ENCODE measurements at regions not wholly inside any gene's neighbourhood (a gene's known extent, or its start where the extent isn't known, plus 50 kb on each side); places are given as distances from the start of the nearest gene placed in this dataset.

DNA sequence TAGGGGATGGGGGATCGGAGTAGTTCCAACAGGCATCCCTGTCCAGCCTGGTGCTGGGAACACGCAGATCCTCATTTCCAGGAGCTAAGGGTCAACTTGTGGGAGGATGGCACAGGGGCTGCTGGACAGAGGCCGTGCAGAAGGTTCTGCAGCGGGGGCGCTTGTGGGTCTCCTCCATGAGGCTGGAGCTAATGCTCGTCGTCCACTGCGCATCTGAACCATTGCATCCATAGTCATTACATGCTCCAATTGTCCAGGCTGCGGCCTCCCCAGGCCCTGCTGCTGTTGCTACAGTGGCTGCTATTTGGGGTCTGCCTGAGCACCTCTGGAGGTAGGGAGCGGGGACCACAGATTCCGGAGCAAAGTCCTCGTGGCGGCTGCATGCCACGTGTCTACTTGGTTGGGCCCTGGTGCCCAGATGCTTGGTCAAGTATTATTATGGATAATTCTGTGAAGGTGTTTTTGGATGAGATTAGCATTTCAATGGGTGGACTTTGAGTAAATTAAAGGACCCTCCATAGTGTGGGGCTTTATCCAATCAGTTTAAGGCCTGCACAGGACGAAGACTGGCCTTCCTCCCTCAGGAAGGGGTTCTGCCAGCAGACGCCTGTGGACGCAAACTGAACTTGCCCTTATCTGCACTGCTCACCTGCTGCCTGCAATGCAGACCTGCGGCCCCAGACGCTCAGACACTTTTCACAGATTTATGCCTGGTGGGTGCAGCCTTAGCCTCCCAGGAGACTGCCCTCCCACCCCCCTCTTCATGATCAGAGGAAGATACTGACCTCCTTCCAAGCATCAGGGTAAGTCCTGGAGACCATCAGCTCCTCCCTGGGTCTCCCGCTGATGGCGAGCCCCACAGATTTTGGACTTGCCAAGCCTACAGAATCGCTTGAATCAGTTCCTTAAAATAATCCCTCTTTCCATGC is 127.5 kb upstream of the IRX4 start:
- Histone ChIP-seq H3K9me3 (no peaks in the 10 kb centered on the region), H3K4me3 (no peak overlapping the region), H3K4me1 (ENCODE audit: control insufficient read depth in 1 of 2, low read depth in 2 of 2) (no peaks in the 10 kb centered on the region), H3K36me3 (no peaks in the 10 kb centered on the region), H3K27ac (no peak overlapping the region), H3K27me3 (replicated peaks; ENCODE audit: insufficient read depth) (no peaks in the 10 kb centered on the region)
- DNase-seq (ENCODE audit: low spot score): no peak
- no peak for ATAC-seq (ENCODE audit: insufficient number of reproducible peaks, low FRiP score, low read depth)
- TF ChIP-seq, protein P1, sequence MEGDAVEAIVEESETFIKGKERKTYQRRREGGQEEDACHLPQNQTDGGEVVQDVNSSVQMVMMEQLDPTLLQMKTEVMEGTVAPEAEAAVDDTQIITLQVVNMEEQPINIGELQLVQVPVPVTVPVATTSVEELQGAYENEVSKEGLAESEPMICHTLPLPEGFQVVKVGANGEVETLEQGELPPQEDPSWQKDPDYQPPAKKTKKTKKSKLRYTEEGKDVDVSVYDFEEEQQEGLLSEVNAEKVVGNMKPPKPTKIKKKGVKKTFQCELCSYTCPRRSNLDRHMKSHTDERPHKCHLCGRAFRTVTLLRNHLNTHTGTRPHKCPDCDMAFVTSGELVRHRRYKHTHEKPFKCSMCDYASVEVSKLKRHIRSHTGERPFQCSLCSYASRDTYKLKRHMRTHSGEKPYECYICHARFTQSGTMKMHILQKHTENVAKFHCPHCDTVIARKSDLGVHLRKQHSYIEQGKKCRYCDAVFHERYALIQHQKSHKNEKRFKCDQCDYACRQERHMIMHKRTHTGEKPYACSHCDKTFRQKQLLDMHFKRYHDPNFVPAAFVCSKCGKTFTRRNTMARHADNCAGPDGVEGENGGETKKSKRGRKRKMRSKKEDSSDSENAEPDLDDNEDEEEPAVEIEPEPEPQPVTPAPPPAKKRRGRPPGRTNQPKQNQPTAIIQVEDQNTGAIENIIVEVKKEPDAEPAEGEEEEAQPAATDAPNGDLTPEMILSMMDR (IDR thresholded peaks at IDR 0.05): no peak

DNA sequence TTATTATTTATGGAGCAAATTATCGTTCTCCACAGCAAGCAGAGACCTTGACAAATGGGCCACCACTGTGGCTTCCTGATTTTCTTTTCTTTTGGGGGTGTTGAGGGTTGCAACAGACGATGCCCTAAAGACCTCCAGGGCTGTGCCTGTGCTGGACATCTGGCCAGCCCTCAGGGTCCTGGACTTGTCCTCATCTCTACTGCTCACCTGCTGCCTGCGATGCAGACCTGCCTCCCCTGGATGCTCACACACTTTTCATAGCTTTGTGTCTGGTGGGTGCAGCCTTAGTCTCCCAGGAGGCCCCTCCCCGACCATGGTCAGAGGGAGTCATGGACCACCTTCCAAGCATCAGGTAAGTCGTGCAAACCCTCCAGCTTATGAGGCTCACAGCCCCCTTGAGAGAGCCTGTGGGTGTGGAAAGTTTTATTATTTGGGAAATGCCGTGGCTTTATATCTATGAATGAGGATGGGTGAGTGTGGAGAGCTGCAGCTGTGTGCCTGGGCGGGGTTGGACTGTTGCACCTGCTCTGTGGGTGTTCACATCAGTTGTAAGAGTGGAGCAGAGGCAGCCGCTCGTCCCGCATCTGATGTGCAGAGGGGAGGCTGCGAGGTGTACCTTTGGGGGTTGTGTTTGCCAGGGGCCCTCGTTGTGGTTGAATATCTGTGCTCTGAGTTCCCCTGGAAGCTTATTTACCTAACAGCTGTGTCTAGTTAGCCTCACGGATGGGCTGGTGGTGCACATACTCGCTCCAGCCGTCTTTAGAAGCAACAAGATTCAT is 126.3 kb upstream of the IRX4 start:
- no peak for ATAC-seq (ENCODE audit: insufficient number of reproducible peaks, low FRiP score, low read depth)
- Histone ChIP-seq H3K27ac (no peak overlapping the region), H3K27me3 (replicated peaks; ENCODE audit: insufficient read depth) (no peaks in the 10 kb centered on the region), H3K4me1 (ENCODE audit: control insufficient read depth in 1 of 2, low read depth in 2 of 2) (no peaks in the 10 kb centered on the region), H3K9me3 (no peaks in the 10 kb centered on the region), H3K36me3 (no peaks in the 10 kb centered on the region), H3K4me3 (no peak overlapping the region)
- TF ChIP-seq, protein P1 (IDR thresholded peaks at IDR 0.05): no peak
- DNase-seq (ENCODE audit: low spot score): no peak

DNA sequence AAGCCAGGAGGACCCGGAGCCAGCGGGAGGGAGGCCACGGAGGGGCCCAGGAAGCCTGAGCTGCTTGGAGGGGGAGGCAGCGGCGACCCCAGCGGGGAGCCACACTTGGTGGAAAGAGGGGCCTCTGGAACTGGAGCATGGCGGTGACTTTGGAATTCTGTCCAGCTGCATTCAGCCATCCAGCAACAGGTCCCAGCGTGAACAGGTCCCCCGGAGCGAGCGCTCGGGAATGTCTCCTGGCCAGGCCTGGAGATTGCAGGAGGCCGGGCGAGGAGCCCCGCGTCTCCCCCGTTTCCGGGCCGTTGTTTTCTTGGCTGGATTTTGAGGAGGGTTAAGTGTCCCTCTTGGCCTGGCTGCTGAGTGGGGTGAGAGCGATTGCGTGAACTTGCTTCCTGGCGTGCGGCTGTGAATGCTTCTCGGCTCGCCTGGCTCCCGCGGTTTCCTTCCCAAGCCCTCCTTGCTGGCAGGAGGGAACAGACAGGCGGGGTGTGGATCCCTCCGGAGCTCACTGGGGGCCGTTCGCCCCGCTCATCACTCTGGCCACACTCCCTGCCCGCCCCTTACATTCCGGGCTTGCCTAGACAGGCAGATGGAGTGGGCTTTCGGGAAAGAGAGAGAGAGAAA is 125.3 kb upstream of the IRX4 start:
- Histone ChIP-seq H3K27ac (no peak overlapping the region), H3K4me3 (no peak overlapping the region), H3K36me3 (no peaks in the 10 kb centered on the region), H3K4me1 (ENCODE audit: control insufficient read depth in 1 of 2, low read depth in 2 of 2) (no peaks in the 10 kb centered on the region), H3K27me3 (replicated peaks; ENCODE audit: insufficient read depth) (no peaks in the 10 kb centered on the region), H3K9me3 (no peaks in the 10 kb centered on the region)
- TF ChIP-seq, protein P1 (IDR thresholded peaks at IDR 0.05): no peak
- ATAC-seq (ENCODE audit: insufficient number of reproducible peaks, low FRiP score, low read depth) (no peak), DNase-seq (ENCODE audit: low spot score) (no peak)

DNA sequence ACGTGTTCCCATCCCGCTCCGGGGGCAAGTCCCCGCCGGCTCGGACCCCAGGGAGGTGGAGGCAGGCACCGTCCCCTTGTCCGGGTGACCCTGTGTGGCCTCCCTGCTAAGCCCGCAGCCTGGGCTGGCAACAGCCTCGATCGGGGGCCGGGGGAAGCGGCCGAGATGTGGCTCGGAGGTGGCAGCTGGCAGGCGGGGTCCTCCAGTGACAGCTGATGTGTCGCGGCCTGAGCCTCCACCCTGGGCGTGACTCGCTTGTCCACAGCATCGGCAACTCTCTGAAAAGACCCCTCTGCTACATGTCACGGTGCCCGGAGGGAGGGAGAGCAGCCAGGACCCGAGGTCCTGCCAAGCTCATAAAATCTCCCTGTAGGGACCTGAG is 124.8 kb upstream of the IRX4 start:
- Histone ChIP-seq H3K36me3 (no peaks in the 10 kb centered on the region), H3K27ac (no peak overlapping the region), H3K27me3 (replicated peaks; ENCODE audit: insufficient read depth) (no peaks in the 10 kb centered on the region), H3K4me3 (no peak overlapping the region), H3K4me1 (ENCODE audit: control insufficient read depth in 1 of 2, low read depth in 2 of 2) (no peaks in the 10 kb centered on the region), H3K9me3 (no peaks in the 10 kb centered on the region)
- TF ChIP-seq, protein P1 (IDR thresholded peaks at IDR 0.05): no peak
- ATAC-seq (ENCODE audit: insufficient number of reproducible peaks, low FRiP score, low read depth): no peak
- no peak for DNase-seq (ENCODE audit: low spot score)

DNA sequence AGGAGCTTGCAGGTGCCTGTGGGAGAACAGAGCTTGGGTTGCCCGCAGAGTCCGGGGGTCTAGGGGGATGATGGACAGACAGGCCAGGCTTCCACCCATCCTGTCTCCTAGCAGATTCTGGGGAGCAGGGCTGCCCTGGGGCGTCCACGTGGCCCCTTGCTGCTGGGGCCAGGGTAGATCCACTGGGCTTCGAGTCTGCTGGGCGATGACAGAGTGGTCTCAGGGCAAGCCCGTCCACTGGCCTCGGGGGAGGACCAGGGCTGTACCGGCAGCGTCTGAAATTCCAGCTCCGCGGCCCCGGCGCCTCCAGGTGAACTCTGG is 124.2 kb upstream of the IRX4 start:
- Histone ChIP-seq H3K4me1 (ENCODE audit: control insufficient read depth in 1 of 2, low read depth in 2 of 2) (no peaks in the 10 kb centered on the region), H3K36me3 (no peaks in the 10 kb centered on the region), H3K9me3 (no peaks in the 10 kb centered on the region), H3K4me3 (no peak overlapping the region), H3K27ac (no peak overlapping the region), H3K27me3 (replicated peaks; ENCODE audit: insufficient read depth) (no peaks in the 10 kb centered on the region)
- TF ChIP-seq, protein P1 (IDR thresholded peaks at IDR 0.05): no peak
- no peak for DNase-seq (ENCODE audit: low spot score)
- ATAC-seq (ENCODE audit: insufficient number of reproducible peaks, low FRiP score, low read depth): no peak
